ENCODE measurements at regions not wholly inside any gene's neighbourhood (a gene's known extent, or its start where the extent isn't known, plus 50 kb on each side); places are given as distances from the start of the nearest gene placed in this dataset.
A peak's percentile ranks its signal among the peaks of the same experiment; 100 is the strongest.

DNA sequence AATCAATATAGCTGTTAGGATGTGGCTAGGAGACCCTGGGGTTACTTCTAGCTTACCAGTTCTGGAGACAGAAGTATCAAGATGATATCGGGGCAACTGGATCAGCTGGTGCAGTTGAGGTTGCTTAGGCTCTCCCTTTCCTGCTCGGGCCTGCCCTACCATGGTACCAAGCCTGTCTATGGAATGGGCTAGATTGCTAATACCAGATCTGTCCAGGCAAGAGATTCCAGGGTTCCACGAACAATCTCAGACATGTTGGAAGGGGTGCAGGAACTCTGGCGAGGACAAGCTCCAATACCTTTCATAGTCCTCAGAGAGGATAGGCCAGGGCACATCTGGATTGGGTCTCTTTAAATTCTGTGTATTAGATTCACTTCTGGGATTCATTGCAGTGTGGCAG lies 53.8 kb downstream of the ADM start:
- in situ Hi-C loops (cut with MboI; ENCODE audit: low pct_unique_long_range_greater_than_20kb, low sequenced_read_pairs), result no loop called here
- DNase-seq, result no peak

- in situ Hi-C loops (cut with MboI; ENCODE audit: low pct_unique_long_range_greater_than_20kb, low sequenced_read_pairs), result no loop called here
- no peak for DNase-seq
Observed at GRCh38 chr11:10359171-10359570, 54.3 kb downstream of the ADM start.

GRCh38 chr11:10360835-10361234 lies 56.0 kb downstream of the ADM start:
- no peak for DNase-seq
- in situ Hi-C loops (cut with MboI; ENCODE audit: low pct_unique_long_range_greater_than_20kb, low sequenced_read_pairs), result no loop called here

GRCh38 chr11:10365045-10365444 lies 60.2 kb downstream of the ADM start:
- no peak for DNase-seq
- in situ Hi-C loops (cut with MboI; ENCODE audit: low pct_unique_long_range_greater_than_20kb, low sequenced_read_pairs), result no loop called here

GRCh38 chr11:10366568-10367331 lies 61.9 kb downstream of the ADM start:
- DNase-seq, result peak; percentile 93
- in situ Hi-C loops (cut with MboI; ENCODE audit: low pct_unique_long_range_greater_than_20kb, low sequenced_read_pairs), result no loop called here

GRCh38 chr11:10371926-10372641 lies 67.2 kb downstream of the ADM start:
- in situ Hi-C loops (cut with MboI; ENCODE audit: low pct_unique_long_range_greater_than_20kb, low sequenced_read_pairs), result no loop called here
- no peak for DNase-seq

GRCh38 chr11:10373340-10373739 lies 68.5 kb downstream of the ADM start:
- no peak for DNase-seq
- in situ Hi-C loops (cut with MboI; ENCODE audit: low pct_unique_long_range_greater_than_20kb, low sequenced_read_pairs), result no loop called here

DNA sequence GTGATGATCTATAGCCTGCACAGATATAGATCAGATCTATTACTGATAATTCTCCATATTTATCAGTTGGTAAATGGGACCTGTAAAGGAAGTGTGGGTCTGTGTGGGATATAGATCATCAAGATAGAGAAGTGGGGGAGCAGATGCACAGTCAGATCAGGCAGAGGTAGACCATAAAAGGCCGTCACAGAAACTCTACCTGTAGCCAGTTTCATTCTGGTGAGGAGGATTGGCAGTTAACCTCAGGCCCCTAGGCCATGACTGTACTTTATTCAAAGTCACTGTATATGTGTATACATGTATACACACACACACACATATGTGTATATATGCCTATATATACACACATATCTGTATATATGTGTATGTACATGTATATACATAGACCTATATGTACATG lies 69.1 kb downstream of the ADM start:
- in situ Hi-C loops (cut with MboI; ENCODE audit: low pct_unique_long_range_greater_than_20kb, low sequenced_read_pairs), result no loop called here
- DNase-seq, result no peak

- in situ Hi-C loops (cut with MboI; ENCODE audit: low pct_unique_long_range_greater_than_20kb, low sequenced_read_pairs), result no loop called here
- no peak for DNase-seq
Observed at GRCh38 chr11:10374386-10374785, 69.5 kb downstream of the ADM start.

GRCh38 chr11:10375280-10375971 lies 70.6 kb downstream of the ADM start:
- in situ Hi-C loops (cut with MboI; ENCODE audit: low pct_unique_long_range_greater_than_20kb, low sequenced_read_pairs), result no loop called here
- no peak for DNase-seq

GRCh38 chr11:10376061-10376460 lies 71.2 kb downstream of the ADM start:
- in situ Hi-C loops (cut with MboI; ENCODE audit: low pct_unique_long_range_greater_than_20kb, low sequenced_read_pairs), result no loop called here
- no peak for DNase-seq

DNA sequence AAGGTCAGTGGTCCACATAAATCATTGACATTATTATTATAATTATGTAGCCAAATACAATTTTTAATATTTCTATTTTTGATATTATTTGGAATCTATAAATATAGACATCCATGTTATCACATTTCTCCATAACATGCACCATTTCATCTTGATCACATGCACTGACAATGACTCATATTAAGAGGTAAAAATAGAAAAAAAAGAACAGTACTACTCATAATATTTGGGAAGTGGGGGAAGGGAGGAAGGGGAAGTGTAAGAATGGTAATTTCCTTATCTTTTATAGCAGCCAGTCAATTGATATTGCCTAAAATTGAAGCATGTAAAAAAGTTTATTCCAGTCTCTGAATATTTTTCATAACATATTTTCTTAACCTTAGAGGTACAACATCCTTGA lies 72.3 kb downstream of the ADM start:
- in situ Hi-C loops (cut with MboI; ENCODE audit: low pct_unique_long_range_greater_than_20kb, low sequenced_read_pairs), result no loop called here
- no peak for DNase-seq

- in situ Hi-C loops (cut with MboI; ENCODE audit: low pct_unique_long_range_greater_than_20kb, low sequenced_read_pairs), result no loop called here
- no peak for DNase-seq
Observed at GRCh38 chr11:10378362-10378761, 73.5 kb downstream of the ADM start.

DNA sequence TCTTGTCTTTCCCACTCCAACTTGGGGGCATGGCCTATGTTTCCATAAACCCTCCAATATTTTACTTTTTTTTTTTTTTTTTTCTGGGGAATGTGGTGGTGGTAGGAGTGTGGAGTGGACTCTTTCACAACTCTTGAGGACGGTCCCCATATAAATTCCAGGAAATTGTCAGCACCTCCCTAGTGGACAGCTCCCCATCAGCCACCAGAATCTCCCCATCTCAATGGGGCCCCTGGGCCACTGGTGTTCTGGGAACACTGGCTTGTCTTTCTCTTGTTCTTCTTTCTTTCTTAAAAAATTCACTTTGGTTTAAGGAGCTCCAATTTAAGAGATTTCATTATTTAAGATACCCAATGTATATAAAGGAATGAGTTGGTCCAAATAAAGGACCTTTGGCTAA lies 74.1 kb downstream of the ADM start:
- in situ Hi-C loops (cut with MboI; ENCODE audit: low pct_unique_long_range_greater_than_20kb, low sequenced_read_pairs), result no loop called here
- DNase-seq, result peak; percentile 47

DNA sequence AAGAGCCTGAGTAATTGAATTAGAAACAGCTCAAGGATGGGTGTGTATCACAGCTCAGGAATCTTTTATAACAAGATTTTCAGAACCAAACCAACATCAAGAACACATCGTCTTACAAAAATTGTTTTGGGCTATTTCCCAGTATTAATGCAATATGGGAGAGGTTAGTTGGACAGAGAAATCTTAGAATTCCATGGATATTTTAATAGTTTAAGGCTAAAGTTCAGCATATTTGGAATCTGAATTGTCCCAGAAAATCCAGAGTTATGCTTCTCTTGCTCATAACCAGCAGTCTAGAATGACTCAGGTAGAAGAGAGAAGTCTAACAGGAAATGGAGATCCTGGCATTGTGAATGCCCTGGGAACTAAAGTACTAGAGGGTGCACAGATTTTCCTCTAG lies 74.6 kb downstream of the ADM start:
- no peak for DNase-seq
- in situ Hi-C loops (cut with MboI; ENCODE audit: low pct_unique_long_range_greater_than_20kb, low sequenced_read_pairs), result no loop called here

DNA sequence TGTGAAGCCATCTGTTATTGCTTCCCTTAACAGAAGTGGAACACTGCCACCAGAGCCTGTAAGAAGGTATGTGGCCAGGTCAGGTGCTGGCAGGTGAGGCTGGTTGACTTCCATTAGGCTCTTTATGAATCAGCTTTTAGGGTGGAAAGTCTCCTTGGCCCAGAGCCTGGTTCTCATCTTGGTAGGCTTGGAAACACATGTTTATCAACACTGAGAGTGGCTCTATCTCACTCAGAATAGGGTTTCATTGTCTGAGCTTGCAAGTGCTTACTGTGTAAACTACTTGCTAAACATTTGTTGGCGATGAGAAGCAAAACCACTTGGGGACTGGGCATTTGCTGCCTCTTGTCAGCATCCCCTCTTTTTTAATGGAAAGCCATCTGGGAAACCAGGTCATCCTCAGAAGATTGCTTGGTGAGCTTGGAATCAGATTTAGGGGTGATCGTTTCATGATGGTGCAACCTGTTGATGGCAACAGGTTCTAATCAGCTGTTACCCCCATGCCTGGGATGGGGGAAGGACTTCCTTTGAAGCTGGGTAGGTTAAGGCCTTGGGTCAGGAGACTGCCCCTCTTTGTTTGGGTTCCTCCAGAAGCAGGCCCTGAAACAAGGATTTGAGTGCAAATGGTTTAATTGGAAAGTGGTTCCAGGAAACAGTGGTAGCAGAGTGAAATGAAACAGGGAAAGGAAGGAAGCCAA lies 75.0 kb upstream of the AMPD3 start:
- in situ Hi-C loops (cut with MboI; ENCODE audit: low pct_unique_long_range_greater_than_20kb, low sequenced_read_pairs), result no loop called here
- DNase-seq, result no peak

GRCh38 chr11:10380921-10381320 lies 74.1 kb upstream of the AMPD3 start:
- DNase-seq, result no peak
- in situ Hi-C loops (cut with MboI; ENCODE audit: low pct_unique_long_range_greater_than_20kb, low sequenced_read_pairs), result no loop called here

GRCh38 chr11:10381736-10382135 lies 73.3 kb upstream of the AMPD3 start:
- in situ Hi-C loops (cut with MboI; ENCODE audit: low pct_unique_long_range_greater_than_20kb, low sequenced_read_pairs), result no loop called here
- no peak for DNase-seq

DNA sequence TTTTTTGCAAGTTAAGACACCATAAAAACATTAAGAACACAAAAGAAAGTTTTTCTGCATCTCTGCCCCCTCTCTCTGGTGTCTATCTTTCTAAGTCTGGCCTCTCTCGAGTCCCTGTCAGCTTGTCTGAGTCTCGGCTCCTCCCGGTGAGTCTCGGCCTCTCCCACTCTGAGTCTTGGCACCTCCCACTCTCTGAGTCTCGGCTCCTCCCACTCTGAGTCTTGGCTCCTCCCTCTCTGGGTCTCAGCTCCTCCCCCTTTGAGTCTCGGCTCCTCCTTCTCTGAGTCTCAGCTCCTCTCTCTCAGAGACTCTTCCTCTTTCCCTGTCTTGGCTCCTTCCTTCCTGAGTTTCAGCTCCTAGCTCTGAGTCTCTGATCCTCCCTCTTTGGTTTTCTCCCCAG lies 72.5 kb upstream of the AMPD3 start:
- in situ Hi-C loops (cut with MboI; ENCODE audit: low pct_unique_long_range_greater_than_20kb, low sequenced_read_pairs), result no loop called here
- DNase-seq, result peak; percentile 40

- in situ Hi-C loops (cut with MboI; ENCODE audit: low pct_unique_long_range_greater_than_20kb, low sequenced_read_pairs), result no loop called here
Observed at GRCh38 chr11:10385696-10386095, 69.4 kb upstream of the AMPD3 start.

More at GRCh38 chr11:10385696-10386095, 69.4 kb upstream of the AMPD3 start:
- no peak for DNase-seq
